RWPE1 (cell line): ENCODE measurements at regions not wholly inside any gene's neighbourhood (a gene's known extent, or its start where the extent isn't known, plus 50 kb on each side); places are given as distances from the start of the nearest gene placed in this dataset.

Experiments
- CTCF ChIA-PET: fragments of 350-600 bp; sonication (Branson Sonifier 250); formaldehyde crosslinking; extraction: SDS; loops from one replicate; lab custom pipeline; 2021; lab: Yijun Ruan, JAX
- POLR2A ChIA-PET: fragments of 400-600 bp; formaldehyde crosslinking; extraction: SDS; loops from one replicate; lab custom pipeline; 2020; ENCODE audit warnings: antibody characterized with exemption; ENCODE audit not compliant: low non-redundant PET; lab: Yijun Ruan, JAX
- DNase-seq: peaks from one replicate; pipeline ENCODE4 v3.0.0; 2012; ENCODE audit warnings: low spot score
- H3K27ac ChIP-seq: fragments of 450-650 bp; 2 replicates; pipeline ENCODE4 v1.5.1; 2017
- CTCF ChIP-seq: fragments of 450-650 bp; conservative IDR thresholded peaks from 2 replicates; pipeline ENCODE4 v1.5.1; 2017; ENCODE audit warnings: low read depth, mild to moderate bottlenecking

DNA sequence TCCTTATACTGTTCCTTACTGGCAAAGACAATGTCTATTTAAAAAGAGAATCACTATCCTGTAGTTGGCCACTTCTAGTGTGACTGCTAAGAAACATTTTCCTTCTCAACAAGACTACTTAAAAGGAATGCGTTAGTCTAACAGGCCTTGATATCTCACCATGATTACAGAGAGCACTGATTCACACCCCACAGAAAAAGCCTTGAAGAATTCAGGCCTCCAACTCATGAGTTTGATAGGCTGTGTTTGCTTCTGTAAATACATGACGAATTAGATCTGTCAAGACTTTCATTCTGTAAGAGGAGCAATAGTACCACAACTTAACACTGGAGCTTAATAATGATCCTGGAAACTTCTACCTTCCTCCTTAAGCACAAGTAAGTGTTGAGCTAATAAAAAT is 432.8 kb upstream of the NR2F2 start:
- no peak for DNase-seq
- ChIA-PET CTCF (no interaction called here), POLR2A (no interaction called here)
- TF ChIP-seq CTCF, result no peak
- H3K27ac ChIP-seq, result no peak overlapping the region

DNA sequence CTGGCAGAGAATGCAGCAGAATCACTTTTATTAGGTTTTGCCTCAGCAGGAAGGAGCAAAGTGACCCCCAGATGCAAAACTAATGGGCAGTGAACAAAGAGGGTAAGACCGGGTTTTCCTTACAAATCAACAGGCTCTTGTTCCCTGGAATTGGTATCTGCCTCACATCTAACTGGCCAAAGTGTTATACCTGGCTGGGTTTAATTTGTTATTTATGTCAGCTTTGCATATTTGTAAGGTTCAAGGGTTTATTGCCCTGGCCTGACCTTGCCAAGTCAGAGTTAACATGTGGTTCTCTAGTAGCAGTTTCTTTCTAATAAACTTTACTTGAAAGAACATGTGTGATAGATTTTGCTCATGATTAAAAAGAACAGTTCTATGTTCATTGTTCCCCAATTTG is 431.7 kb upstream of the NR2F2 start:
- POLR2A ChIA-PET, result no interaction called here
- CTCF ChIA-PET, result no interaction called here
- no peak for TF ChIP-seq CTCF
- H3K27ac ChIP-seq, result no peak overlapping the region
- DNase-seq, result no peak

DNA sequence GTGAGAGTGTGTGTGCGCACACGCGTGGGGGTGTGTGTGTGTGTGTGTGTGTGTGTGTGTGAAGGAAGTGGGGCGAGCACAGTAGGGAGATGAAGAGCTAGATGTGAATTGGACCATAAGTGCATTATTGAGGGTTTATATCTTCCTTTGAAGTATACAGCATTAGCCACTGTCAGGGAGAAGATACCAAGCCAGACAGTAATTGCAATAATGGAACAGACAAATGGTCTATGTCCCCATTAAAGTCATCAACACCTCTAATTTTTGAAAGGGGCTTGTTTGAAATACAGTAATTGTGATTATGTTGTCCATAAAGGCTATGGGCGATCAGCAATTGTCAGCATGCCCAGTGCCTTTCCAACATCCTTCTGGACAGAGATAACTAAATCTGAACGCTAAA is 429.2 kb upstream of the NR2F2 start:
- H3K27ac ChIP-seq, result no peak overlapping the region
- DNase-seq, result no peak
- ChIA-PET POLR2A (no interaction called here), CTCF (interaction anchor here (0.7 kb wide), 2 partner anchors 295 to 1892 kb away, joined by 3 to 8 read pairs; no protein-coding TSS in a partner anchor)
- TF ChIP-seq CTCF, result no peak

- CTCF ChIA-PET, result no interaction called here
Measured at GRCh38 chr15:95902606-95903005, 427.9 kb upstream of the NR2F2 start.

GRCh38 chr15:95903352-95903751 is 427.1 kb upstream of the NR2F2 start:
- no peak for TF ChIP-seq CTCF
- ChIA-PET CTCF (no interaction called here), POLR2A (no interaction called here)
- H3K27ac ChIP-seq, result no peak overlapping the region
- no peak for DNase-seq

More at GRCh38 chr15:95902606-95903005, 427.9 kb upstream of the NR2F2 start:
- no peak for DNase-seq
- TF ChIP-seq CTCF, result no peak
- POLR2A ChIA-PET, result no interaction called here
- H3K27ac ChIP-seq, result no peak overlapping the region

DNA sequence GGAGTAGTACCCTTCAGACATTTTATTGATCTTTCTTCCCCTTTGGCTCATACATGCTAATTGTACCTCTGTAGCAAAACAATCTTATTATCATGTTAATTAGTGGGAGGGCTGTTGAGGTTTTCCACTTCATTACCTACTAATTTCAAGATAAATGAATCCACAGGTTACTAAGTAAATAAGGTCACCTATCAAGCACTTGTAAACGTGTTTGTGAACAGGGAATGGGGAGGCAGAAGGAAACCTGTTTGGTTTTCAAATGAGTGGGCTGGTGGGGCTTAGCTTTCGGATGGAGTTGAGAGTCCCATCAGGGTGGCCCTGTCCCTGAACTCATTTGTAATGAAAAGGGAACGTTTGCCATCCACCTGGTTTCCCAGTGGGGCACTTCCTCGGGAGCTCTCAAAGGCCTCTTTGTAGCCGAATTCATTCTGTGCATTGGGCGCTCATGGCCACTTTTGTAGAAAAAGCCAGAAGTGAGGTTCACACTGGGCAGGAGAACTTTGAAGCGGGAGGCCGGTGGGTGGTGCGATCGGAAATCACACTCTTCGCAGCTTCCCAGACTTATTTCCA is 419.8 kb upstream of the NR2F2 start:
- H3K27ac ChIP-seq, result no peak overlapping the region
- no peak for TF ChIP-seq CTCF
- CTCF ChIA-PET, result no interaction called here
- DNase-seq, result no peak
- POLR2A ChIA-PET, result no interaction called here
